Uterus (tissue), 2 donors: ENCODE measurements at regions not wholly inside any gene's neighbourhood (a gene's known extent, or its start where the extent isn't known, plus 50 kb on each side); places are given as distances from the start of the nearest gene placed in this dataset.

Experiments used
- POLR2A ChIP-seq, 2 donors: fragments of 450-650 bp; IDR thresholded peaks; one replicate each; pipeline ENCODE4 v1.6.1; 2016; ENCODE audit warnings: antibody characterized with exemption in 2 of 2, mild to moderate bottlenecking in 1 of 2, moderate library complexity in 1 of 2
- TF ChIP-seq, protein P1 (sequence below), 4 experiments: fragments of 200-600 bp in 2 of 4; fragments of 450-650 bp in 2 of 4; sonication (generic) in 2 of 4; IDR thresholded peaks; one replicate each; pipeline ENCODE4 v1.5.1; 2016 to 2019; ENCODE audit warnings: antibody characterized with exemption in 4 of 4, mild to moderate bottlenecking in 2 of 4, moderate library complexity in 1 of 4

DNA sequence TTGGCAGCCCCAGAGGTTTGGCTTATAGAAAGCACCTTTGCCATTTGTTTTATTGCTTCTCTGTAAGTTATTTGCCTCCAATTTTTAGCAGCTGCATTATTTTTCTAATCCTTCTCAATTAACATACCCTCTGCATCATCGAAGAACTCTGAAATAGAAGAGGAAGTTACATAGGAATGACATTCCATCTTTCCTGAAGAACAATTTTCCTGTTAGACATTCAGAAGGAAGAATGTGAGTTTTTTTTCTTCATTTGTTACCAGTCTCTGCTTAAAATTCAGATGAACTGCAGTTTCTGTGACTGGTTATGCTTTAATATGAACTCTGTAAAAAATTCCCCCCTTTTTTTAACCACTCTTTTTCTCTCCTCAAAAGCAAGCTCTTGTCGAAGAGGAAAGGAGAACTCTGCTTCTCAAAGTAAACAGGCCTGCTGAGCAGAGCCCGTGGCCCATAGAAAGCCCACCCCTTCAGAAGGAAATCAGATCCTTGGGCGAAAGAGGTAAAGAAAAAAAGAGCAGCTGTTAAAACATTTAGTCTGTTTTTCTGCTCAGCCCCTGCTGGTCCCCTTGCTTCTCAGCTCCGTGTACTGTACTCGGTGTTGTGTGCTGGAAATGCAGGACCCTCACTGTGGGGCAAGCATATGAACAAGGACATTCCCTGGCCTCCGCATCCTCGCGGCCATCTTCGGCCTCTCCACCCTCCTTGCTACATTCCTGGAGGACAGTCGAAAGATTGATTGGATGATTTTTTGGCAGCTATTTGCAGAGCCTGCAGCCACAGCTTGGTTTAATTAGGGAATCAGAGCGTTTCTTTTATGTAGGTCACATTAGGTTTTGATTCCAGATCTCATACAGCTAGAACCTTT lies 164.4 kb upstream of the LRIG3 start:
- TF ChIP-seq, protein P1, sequence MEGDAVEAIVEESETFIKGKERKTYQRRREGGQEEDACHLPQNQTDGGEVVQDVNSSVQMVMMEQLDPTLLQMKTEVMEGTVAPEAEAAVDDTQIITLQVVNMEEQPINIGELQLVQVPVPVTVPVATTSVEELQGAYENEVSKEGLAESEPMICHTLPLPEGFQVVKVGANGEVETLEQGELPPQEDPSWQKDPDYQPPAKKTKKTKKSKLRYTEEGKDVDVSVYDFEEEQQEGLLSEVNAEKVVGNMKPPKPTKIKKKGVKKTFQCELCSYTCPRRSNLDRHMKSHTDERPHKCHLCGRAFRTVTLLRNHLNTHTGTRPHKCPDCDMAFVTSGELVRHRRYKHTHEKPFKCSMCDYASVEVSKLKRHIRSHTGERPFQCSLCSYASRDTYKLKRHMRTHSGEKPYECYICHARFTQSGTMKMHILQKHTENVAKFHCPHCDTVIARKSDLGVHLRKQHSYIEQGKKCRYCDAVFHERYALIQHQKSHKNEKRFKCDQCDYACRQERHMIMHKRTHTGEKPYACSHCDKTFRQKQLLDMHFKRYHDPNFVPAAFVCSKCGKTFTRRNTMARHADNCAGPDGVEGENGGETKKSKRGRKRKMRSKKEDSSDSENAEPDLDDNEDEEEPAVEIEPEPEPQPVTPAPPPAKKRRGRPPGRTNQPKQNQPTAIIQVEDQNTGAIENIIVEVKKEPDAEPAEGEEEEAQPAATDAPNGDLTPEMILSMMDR (IDR thresholded peaks at IDR 0.05): no peak
- no peak for TF ChIP-seq POLR2A (IDR thresholded peaks at IDR 0.05)
